G401.6 (cell line): ENCODE measurements at regions not wholly inside any gene's neighbourhood (a gene's known extent, or its start where the extent isn't known, plus 50 kb on each side); places are given as distances from the start of the nearest gene placed in this dataset.

Experiments
- FAIRE-seq: peaks from 2 replicates; lab custom pipeline; 2012; peaks lifted over from hg19 to GRCh38; lab: Jason Lieb, UNC

- no peak for FAIRE-seq
These were observed 1976.2 kb upstream of the IGFBP7 start for GRCh38 chr4:59086410-59086809.

GRCh38 chr4:59091146-59092142 is 1981.3 kb upstream of the IGFBP7 start:
- FAIRE-seq, result no peak

- no peak for FAIRE-seq
These were observed 1984.3 kb upstream of the IGFBP7 start for GRCh38 chr4:59094505-59094904.

GRCh38 chr4:59102311-59102710 is 1992.1 kb upstream of the IGFBP7 start:
- no peak for FAIRE-seq

GRCh38 chr4:59120287-59120814 is 2010.2 kb upstream of the IGFBP7 start:
- no peak for FAIRE-seq

- no peak for FAIRE-seq
These were observed 2012.4 kb upstream of the IGFBP7 start for GRCh38 chr4:59122626-59123025.

GRCh38 chr4:59126159-59126558 is 2016.0 kb upstream of the IGFBP7 start:
- FAIRE-seq, result no peak

GRCh38 chr4:59127006-59127405 is 2016.8 kb upstream of the IGFBP7 start:
- no peak for FAIRE-seq

- no peak for FAIRE-seq
These were observed 2017.6 kb upstream of the IGFBP7 start for GRCh38 chr4:59127743-59128142.

- no peak for FAIRE-seq
These were observed 2025.2 kb upstream of the IGFBP7 start for GRCh38 chr4:59135248-59135985.

GRCh38 chr4:59161249-59161648 is 2038.9 kb upstream of the ADGRL3 start:
- FAIRE-seq, result no peak

GRCh38 chr4:59175617-59176016 is 2024.5 kb upstream of the ADGRL3 start:
- FAIRE-seq, result no peak

GRCh38 chr4:59179372-59179771 is 2020.8 kb upstream of the ADGRL3 start:
- no peak for FAIRE-seq

GRCh38 chr4:59180161-59180560 is 2020.0 kb upstream of the ADGRL3 start:
- no peak for FAIRE-seq

GRCh38 chr4:59180969-59181368 is 2019.2 kb upstream of the ADGRL3 start:
- no peak for FAIRE-seq

GRCh38 chr4:59195839-59196238 is 2004.3 kb upstream of the ADGRL3 start:
- no peak for FAIRE-seq

- FAIRE-seq, result no peak
These were observed 1999.1 kb upstream of the ADGRL3 start for GRCh38 chr4:59200992-59201391.

GRCh38 chr4:59217910-59218631 is 1982.1 kb upstream of the ADGRL3 start:
- FAIRE-seq, result no peak

- FAIRE-seq, result no peak
These were observed 1977.9 kb upstream of the ADGRL3 start for GRCh38 chr4:59222221-59222620.

GRCh38 chr4:59223292-59223941 is 1976.7 kb upstream of the ADGRL3 start:
- FAIRE-seq, result no peak

GRCh38 chr4:59238212-59238611 is 1961.9 kb upstream of the ADGRL3 start:
- FAIRE-seq, result no peak

GRCh38 chr4:59240011-59240410 is 1960.1 kb upstream of the ADGRL3 start:
- FAIRE-seq, result no peak
